HG02938 (cell line): ENCODE measurements at regions not wholly inside any gene's neighbourhood (a gene's known extent, or its start where the extent isn't known, plus 50 kb on each side); places are given as distances from the start of the nearest gene placed in this dataset.
A peak's percentile ranks its signal among the peaks of the same experiment; 100 is the strongest.
"Not testable (repeated sequence)": the region's sequence is repeated elsewhere in the genome, so short reads cannot be mapped to it uniquely, and the experiment has no call there.

Experiments
- ATAC-seq: cut with Tn5 transposase; IDR thresholded peaks from one replicate; pipeline ENCODE4 v1.9.1; 2021; ENCODE audit warnings: mild to moderate bottlenecking, moderate library complexity; ENCODE audit not compliant: unreplicated experiment

DNA sequence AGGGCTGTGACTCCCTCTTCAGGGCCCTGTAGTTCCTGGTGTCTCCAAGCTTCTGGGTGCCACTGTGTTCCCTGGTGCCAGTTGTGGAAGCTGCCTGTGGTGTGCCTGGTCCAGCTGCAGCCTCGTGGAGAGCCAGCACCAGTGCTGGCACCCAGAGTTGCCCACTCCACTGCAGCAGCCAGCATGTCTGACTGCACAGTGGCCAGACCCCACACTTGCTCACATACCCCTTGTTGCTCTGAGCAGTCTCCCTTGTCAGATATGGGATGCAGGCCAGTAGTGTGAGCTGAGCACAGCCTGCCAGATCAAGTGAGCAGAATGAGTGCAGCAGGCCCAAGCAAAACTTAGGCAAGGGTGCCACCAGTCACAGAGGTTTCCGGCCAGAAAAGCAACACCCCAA is 108.6 kb downstream of the ZMAT1 start:
- no peak for ATAC-seq

DNA sequence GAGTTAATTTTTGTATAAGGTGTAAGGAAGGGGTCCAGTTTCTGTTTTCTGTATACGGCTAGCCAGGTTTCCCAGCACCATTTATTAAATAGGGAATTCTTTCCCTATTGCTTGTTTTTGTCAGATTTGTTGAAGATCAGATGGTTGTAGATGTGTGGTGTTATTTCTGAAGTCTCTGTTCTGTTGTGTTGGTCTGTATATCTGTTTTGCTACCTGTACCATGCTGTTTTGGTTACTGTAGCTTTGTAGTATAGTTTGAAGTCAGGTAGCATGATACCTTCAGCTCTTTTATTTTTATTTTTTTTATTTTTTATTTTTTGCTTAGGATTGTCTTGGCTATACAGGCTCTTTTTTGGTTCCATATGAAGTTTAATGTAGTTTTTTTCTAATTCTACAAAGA is 114.1 kb downstream of the ZMAT1 start:
- not testable (repeated sequence) for ATAC-seq

DNA sequence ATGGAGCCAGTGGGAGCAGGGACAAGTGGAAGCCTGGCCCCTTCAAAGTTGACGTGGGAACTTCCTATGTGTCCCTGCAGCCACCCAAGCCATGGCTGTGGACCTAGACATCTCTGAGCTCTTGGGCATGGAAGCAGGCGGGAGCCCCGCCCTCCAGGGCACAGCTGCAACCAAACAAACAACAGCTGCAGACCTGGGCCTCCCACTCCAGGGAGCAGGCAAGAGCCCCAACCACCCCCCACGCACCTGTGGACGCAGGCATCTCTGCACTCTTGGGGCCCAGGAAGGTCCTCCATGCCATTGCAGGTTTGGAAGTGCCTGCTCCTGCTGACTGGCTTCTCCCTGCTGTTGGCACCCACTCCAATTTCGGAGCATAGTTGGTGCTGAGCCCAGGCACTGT is 118.6 kb downstream of the ZMAT1 start:
- ATAC-seq = no peak

DNA sequence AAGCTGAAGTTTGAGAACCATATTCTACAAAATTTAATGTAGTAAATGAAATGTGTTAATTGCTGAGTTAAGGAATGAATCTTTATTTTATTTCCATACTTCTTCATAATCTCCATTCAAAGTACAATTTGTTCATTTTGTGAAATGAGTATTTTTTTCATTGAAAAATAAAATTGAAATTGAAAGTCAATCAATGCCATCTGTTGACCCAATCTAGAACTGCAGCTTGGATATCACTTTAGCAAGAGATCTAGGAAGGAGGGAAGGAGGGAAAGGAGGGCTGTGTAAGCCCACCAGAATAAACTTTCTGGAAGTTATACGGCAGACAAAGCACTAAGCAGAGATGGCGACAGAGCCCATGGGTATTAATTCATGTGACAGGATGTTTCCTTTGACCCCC is 128.4 kb downstream of the ZMAT1 start:
- ATAC-seq = no peak

DNA sequence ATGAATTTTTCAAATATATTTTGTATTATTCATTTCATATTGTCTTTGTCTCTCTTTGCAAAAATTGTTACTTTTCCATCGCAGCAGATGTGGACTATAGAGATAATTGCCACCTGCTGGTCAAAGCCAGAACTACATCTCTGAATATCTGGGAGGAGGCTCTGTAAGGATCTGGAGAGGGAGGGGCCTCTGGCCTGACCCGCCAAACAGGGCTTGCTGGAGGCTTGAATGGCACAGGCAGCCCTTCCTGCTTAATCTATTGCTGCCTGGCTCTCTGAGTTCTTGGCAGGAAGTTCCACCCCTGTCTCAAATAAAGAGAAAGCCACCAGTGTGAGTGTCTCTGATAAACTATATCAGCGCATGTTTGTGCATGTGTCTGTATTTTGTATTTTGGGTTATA is 132.4 kb downstream of the ZMAT1 start:
- ATAC-seq = peak; percentile 98

DNA sequence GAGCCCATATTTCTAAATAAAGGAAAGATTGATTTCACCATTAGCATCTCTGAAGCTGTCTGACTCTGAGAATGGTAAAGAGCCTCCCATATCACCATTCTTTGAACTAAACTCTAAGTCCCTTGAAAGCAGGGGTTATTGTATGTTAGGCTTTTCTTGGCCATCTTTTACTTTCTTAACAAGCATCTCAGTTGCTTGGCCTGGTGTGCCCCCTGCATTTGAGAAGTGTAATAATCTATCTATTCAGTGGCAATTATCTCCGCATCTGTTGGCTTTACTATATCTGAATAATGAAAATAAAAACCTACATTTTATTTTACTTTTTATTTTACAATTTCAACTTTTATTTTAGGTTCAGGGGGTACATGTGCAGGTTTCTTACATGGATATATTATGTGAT is 128.3 kb upstream of the ARMCX2 start:
- no peak for ATAC-seq

DNA sequence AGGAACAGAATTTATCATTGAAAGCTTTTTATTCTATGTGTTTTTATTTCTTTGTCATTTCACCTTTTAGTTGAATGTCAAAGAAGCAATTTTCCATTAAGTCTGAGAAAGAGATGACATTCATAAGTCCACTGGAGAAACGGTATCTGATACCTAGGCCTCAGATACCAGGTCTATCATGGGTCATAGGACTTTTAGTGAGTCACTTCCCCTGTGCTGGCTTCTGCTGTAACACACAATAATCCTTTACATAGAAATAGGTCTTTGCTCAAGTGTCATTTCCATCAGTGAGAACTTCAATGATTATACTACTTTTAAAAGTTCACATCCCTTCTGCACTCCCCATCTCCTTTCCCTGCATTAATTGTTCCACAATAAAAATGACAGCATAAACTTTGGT is 125.5 kb upstream of the ARMCX2 start:
- ATAC-seq = no peak

DNA sequence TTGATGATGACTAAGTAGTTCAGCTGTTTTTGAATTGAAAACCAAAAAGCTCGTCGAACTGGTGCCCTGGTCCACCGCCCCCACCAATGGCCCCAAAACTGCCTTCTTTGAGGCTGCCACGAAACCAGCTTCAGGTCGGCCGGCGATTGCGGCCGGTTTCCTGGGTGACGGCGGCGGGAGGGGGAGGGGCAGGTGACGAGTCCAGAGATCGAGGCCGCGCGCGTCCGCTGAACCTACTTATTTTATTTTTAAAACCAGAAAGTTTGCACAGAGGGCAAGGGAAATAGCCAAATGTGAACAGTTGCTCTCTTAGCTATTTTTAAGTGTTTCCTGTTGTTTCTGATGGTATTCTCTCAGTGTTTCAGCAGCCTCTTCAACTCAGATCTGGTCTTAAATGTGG is 120.8 kb upstream of the ARMCX2 start:
- ATAC-seq = not testable (repeated sequence)

DNA sequence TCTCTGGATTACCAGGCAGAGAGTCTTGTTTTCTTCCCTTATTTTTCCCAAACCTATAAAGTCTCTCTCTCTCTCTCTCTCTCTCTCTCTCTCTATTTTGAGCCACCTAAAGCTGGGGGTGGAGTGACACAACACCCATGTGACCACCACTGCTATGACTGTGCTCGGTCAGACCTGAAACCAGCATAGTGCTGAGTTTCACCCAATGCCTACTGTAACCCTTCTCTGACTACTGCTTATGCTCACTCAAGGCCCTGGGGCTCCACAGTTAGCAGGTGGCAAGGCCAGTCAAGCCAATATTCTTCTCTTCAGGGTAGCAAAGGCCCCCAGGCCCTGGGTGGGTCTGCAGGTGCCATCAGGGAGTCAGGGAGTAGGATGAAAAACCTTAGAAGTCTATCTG is 114.7 kb upstream of the ARMCX2 start:
- peak; percentile 100 for ATAC-seq

DNA sequence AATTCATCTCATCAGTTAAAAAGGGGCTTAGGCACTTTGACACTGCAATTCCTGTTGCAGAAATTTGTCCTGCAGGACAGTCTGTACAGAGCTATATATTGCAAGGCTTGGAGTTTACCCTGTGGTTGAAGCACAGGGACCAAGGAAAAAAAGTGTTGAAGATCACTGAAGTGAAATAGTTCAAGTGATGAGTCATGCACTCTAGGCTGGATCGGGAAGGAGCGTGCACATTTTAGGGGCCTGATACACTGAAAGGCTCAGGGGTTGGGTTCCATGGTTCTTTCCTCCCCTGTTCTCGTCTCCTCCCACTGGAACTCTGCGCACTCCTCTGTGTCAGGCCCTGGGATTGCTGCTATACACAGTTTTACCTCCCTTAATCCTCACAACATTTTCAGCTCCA is 104.9 kb upstream of the ARMCX2 start:
- ATAC-seq = no peak

DNA sequence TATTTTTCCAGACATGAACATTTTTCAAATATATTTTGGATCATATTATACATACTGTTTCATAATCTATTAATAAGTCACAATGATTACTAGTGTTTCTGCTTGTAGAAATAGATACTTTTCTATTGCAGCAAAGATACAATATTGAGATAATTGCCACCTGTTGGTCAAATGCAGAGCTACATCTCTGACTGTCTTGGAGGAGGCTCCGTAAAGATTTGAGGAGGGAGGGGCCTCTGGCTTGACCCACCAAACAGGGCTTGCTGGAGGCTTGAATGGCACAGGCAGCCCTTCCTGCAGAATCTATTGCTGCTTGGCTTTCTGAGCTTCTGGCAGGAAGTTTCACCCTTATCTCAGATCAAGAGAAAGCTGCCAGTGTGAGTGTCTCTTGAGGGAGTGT is 99.3 kb upstream of the ARMCX2 start:
- peak; percentile 95 for ATAC-seq

DNA sequence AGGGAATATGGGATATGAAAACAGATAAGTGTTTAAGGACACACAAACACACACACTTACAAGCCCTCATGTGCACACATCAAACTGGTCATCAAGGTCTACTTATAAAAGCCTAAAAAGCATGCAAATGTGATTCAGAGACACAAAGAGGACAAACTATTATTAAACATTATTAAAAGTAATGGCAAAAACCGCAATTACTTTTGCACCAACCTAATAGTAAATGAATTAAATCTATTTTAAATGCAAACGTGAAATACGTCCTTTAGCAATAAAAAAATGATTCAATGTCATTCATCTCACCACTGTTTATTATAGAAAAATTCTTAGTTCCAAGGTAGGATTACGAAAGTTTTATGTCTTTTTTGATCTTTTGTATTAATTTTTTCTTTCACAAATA is 91.1 kb upstream of the ARMCX2 start:
- ATAC-seq = no peak

DNA sequence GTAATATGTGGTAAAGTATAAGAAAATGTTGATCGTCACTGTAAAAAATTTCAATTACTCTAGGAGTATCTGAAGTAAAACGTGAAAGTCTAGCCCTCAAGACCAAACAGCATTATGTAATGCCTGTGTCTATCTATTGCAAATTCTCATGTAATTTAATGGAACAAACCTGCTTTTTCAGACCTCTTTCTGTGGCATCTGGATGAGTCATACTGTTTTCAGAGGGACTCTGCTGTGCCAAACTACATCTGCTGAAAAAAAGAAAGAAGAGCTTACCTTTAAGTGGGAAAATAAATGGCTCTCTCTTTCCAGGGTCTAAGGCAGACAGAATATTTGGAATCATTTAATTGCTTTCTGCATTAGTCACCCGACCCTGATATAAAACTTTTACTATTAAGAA is 89.8 kb upstream of the ARMCX2 start:
- no peak for ATAC-seq

DNA sequence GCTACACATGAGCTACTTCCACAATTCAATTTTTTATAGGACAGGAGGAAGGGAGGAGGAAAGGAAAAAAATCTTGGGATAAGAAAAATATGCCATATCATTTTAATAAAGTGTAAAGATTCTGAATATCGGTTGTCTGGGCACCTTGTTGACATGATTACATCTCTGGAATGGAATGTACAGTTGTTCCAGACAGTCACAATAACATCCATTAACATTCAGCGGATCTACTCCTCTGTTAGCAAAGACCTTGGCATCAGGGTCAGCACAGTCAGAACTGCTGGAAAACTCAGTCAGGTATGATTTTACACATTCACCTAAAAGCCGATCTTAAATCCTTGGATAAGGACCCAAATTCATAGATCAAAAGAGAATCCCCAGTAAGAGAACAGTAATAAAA is 85.4 kb upstream of the ARMCX2 start:
- ATAC-seq = no peak

DNA sequence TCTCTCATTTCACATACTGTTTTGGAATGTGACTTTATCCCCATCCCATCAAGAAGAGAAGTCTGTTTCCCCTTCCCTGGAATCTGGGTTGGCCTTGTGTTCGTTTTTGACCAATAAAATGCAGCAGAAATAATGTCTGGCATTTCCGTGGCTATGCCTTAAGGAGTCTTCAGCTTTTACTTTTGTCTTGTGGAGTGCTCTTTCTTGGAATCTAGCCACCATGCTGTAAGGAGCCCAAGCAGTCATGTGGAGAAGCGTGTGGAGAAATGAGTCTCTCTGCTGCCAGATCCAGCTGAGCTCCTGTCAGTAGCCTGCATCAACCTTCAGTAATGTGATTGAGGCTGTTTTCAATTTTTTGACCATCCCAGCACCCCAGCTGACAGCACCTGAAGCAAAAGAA is 84.4 kb upstream of the ARMCX2 start:
- ATAC-seq = no peak

DNA sequence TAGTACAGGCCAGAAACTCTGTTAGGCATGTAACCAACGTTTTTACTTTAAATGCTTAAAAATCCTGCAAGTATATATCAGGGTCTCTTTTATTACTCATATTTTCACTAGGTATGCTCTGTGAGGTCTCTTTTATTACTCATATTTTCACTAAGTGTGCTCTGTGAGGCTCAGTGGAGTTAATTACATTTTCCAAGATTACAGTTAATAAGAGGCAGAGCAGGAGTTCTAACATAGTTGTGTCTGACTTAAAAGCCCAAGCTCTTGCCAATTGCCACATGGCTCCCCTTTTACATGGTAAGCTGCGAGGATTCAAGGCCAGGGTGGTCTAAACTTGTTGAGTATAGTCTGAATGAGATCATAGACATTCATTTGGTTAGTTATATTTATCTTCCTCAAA is 81.0 kb upstream of the ARMCX2 start:
- no peak for ATAC-seq

DNA sequence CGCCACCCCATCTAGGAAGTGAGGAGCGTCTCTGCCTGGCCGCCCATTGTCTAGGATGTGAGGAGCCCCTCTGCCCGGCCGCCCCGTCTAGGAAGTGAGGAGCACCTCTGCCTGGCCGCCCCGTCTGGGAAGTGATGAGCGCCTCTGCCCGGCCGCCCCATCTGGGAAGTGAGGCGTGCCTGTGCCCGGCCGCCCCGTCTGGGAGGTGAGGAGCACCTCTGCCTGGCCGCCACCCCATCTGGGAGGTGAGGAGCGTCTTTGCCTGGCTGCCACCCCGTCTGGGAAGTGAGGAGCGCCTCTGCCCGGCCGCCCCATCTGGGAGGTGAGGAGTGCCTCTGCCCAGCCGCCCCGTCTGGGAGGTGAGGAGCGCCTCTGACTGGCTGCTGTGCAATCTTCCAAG is 79.2 kb upstream of the ARMCX2 start:
- not testable (repeated sequence) for ATAC-seq

DNA sequence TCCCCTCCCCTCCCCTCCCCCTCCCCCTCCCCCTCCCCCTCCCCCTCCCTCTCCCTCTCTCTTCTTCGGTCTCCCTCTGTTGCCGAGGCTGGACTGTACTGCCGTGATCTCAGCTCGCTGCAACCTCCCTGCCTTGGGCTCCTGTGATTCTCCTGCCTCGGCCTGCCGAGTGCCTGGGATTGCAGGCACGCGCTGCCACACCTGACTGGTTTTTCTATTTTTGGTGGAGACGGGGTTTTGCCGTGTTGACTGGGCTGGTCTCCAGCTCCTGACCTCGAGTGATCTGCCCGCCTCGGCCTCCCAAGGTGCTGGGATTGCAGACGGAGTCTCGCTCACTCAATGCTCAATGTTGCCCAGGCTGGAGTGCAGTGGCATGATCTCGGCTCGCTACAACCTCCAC is 78.8 kb upstream of the ARMCX2 start:
- ATAC-seq = not testable (repeated sequence)

DNA sequence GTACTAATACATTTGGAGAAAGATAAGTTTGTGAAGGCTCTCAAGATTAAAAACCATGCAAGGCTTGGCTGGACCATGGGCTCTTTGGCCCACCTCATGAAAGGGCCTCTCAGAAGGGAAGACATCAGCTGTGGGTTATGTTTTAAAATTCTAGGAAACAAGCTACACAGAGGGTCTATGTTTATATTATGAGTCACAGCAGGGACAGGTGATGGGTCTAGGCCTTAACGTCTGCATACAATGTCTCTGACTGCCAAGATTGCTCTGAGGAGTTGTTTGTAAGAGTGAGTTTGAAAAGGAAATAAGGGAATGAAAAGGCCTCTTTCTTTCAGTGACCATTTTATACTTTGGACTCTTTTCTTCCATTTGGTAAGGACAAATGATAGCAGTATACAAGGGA is 77.0 kb upstream of the ARMCX2 start:
- no peak for ATAC-seq

DNA sequence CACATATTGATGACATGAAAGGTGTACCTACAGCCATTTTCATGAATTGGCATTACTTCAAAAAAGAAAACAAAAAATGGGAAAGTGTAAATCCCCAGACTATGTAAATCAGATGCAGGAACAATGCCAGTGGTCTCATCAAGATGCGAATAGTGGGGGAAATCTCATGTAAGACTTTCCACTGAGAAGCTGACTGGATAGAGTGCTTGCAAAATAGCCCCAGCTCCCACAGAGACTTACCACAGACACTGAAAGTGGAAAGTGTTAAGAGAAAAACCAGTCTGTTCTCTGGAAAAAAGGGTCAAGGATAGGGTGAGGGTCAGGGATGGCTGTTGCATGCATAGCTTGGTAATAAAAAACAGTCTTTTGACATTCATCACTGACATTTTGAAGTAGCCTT is 73.2 kb upstream of the ARMCX2 start:
- ATAC-seq = no peak

DNA sequence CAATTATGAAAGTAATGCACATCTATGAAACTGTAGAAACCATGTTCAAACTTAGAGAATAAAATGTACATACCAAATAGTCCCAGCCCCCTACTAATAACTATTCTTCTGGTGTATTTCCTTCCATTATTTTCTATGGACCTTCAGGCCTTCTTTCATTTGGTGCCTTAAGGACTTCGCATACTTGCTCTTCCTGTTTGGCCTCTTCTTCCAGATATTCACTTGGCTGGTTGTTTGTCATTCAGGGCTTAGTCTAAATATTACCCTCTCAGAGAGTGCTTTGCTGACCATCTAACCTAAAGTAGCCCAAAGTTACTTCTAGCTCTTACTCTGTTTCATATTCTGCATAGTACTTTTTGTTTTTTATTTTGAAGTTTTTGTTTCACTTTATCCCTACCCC is 70.3 kb upstream of the ARMCX2 start:
- ATAC-seq = no peak
